Activated CD4-positive, alpha-beta memory T cell treated with anti-CD3 and anti-CD28 coated beads, Interleukin-2, amount 10 ng/mL, durations not matched to agents 7 days and 5 days (primary cell): ENCODE measurements at regions not wholly inside any gene's neighbourhood (a gene's known extent, or its start where the extent isn't known, plus 50 kb on each side); places are given as distances from the start of the nearest gene placed in this dataset.
"Not testable (repeated sequence)": the region's sequence is repeated elsewhere in the genome, so short reads cannot be mapped to it uniquely, and the experiment has no call there.

Source experiments
- CTCF ChIA-PET: fragments of 350-600 bp; sonication (Branson Sonifier 250); formaldehyde crosslinking; loops from one replicate; lab custom pipeline; 2021; ENCODE audit warnings: antibody characterized with exemption, inconsistent platforms; lab: Charles Lee
- POLR2A ChIA-PET: fragments of 350-600 bp; sonication (Branson Sonifier 250); formaldehyde crosslinking; loops from one replicate; lab custom pipeline; 2021; ENCODE audit warnings: antibody characterized with exemption; lab: Charles Lee
- DNase-seq: peaks from one replicate; pipeline ENCODE4 v3.0.0-alpha.2; 2020
- H3K27ac Mint-ChIP-seq: one replicate; pipeline ENCODE4 v1.8.0; 2021; ENCODE audit warnings: mild to moderate bottlenecking, mixed read lengths
- H3K27me3 Mint-ChIP-seq: one replicate; pipeline ENCODE4 v1.8.0; 2021; ENCODE audit warnings: mixed read lengths
- H3K36me3 Mint-ChIP-seq: one replicate; pipeline ENCODE4 v1.8.0; 2021; ENCODE audit warnings: low read depth, mixed read lengths
- H3K4me1 Mint-ChIP-seq: one replicate; pipeline ENCODE4 v1.8.0; 2021; ENCODE audit warnings: mixed read lengths
- H3K4me3 Mint-ChIP-seq: one replicate; pipeline ENCODE4 v1.8.0; 2021; ENCODE audit warnings: mild to moderate bottlenecking, mixed read lengths
- H3K9me3 Mint-ChIP-seq: one replicate; pipeline ENCODE4 v1.8.0; 2021; ENCODE audit warnings: mixed read lengths

DNA sequence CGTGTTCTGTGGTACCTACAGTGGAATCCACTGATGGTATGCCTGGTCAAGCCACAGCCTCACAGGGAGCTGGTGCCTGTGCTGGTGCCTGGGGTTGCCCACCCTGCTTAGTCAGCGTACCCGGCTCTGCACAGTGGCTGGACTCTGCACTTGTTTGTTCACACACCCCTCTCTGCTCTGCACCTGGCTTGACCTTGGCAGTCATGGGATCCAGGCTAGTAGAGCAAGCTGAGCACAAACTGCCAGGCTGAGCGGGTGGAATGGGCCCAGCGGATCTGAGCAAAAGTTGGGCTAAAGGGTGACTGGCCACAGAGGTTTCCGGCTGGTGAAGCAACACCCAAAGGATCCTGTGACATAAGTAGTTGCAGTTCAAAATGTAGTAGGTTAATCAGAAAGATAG is 163.5 kb downstream of the CDH19 start:
- no peak overlapping the region for H3K4me3 Mint-ChIP-seq
- ChIA-PET POLR2A (no interaction called here), CTCF (no interaction called here)
- H3K4me1 Mint-ChIP-seq: no peaks in the 10 kb centered on the region
- no peak overlapping the region for H3K27ac Mint-ChIP-seq
- no peak for DNase-seq
- peaks cover 4% of the 10 kb centered on the region for H3K9me3 Mint-ChIP-seq
- no peaks in the 10 kb centered on the region for H3K36me3 Mint-ChIP-seq
- no peaks in the 10 kb centered on the region for H3K27me3 Mint-ChIP-seq

DNA sequence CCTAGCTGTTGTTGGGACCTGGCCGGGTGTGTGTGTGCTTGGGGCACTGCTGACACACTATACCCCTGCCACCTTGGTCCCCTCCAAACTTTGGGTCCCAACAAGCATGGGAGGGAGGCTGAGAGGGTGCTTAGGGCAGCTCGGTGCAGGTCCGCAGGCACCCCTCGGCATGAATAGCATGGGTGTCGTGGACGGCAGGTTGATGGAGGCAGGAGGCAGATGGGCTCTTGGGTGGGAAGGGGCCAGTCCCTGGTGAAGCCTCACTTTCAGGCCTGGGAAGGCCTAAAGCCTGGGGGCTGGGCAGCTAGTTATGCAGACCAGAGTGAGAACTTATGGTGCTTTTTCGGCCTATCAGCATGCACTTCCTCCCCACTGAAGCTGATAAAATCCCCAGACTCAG is 164.2 kb downstream of the CDH19 start:
- H3K4me1 Mint-ChIP-seq: no peaks in the 10 kb centered on the region
- no peak overlapping the region for H3K27ac Mint-ChIP-seq
- no peak overlapping the region for H3K4me3 Mint-ChIP-seq
- H3K9me3 Mint-ChIP-seq: peaks cover 7% of the 10 kb centered on the region
- no peaks in the 10 kb centered on the region for H3K27me3 Mint-ChIP-seq
- POLR2A ChIA-PET: no interaction called here
- CTCF ChIA-PET: no interaction called here
- H3K36me3 Mint-ChIP-seq: no peaks in the 10 kb centered on the region
- no peak for DNase-seq

DNA sequence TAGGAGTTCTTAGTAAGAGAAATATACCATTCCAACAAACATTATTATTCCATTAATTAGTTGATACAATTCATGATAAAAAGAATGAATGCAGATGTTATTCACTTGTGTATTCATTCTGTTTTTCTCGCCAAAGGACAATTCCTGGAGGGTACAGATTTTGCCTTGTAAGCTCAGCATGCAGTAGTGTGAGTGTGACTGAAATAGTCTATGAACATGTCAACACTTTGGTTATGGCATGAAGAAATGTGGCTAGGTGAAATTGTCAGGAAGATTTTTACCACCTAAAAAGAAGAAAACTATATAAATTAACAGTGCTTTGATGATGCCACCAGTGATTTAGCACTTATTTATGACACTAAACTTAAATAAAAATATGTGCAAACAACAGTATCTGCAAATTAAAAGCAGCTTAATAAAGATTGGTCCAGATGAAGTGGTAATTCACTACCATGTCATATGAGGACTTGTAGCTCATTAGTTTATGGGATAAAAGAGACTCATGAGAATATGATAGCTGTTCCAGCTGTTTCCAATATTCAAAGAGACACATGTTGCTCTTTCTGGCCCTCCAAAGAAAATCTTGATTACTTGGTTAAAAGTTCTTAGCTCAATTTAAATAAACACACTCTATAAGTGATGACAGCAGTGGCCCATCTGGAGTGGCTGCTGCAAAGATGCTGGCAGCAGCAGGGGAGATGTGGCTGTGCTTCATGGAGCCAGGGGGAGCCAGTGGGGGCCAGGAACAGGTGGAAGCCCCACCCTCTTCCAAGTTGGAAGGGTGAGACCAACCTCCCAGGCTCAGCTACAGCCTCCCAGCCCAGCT is 165.0 kb downstream of the CDH19 start:
- H3K9me3 Mint-ChIP-seq: peaks cover 7% of the 10 kb centered on the region
- ChIA-PET POLR2A (no interaction called here), CTCF (interaction anchor here (0.6 kb wide), 1 partner anchor 232 kb away, joined by 3 read pairs; no protein-coding TSS in a partner anchor)
- no peaks in the 10 kb centered on the region for H3K36me3 Mint-ChIP-seq
- no peaks in the 10 kb centered on the region for H3K4me1 Mint-ChIP-seq
- no peak overlapping the region for H3K27ac Mint-ChIP-seq
- no peaks in the 10 kb centered on the region for H3K27me3 Mint-ChIP-seq
- no peak overlapping the region for H3K4me3 Mint-ChIP-seq
- no peak for DNase-seq

DNA sequence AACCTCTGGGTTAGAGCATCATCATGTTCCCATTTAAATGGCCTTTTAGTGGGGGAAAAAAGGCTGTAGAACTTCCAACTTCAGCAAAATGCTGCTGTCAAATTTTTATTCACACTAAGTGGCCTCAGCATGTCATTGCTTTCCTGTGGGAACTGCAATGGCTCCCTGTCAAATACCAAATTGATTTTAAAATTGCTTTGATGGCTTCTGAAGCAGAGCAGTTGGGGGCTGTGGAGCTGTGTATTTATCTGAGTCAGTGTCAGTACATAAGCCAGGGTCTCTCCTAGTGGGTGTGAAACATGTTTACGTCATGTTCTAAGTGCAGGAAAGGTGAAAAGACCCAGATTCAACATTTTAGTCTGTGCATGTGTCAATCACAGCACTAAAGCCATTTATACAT is 171.3 kb downstream of the CDH19 start:
- CTCF ChIA-PET: no interaction called here
- no peaks in the 10 kb centered on the region for H3K4me1 Mint-ChIP-seq
- DNase-seq: no peak
- H3K27me3 Mint-ChIP-seq: no peaks in the 10 kb centered on the region
- no peak overlapping the region for H3K27ac Mint-ChIP-seq
- H3K36me3 Mint-ChIP-seq: no peaks in the 10 kb centered on the region
- no peak overlapping the region for H3K4me3 Mint-ChIP-seq
- peaks cover 5% of the 10 kb centered on the region for H3K9me3 Mint-ChIP-seq
- POLR2A ChIA-PET: no interaction called here

DNA sequence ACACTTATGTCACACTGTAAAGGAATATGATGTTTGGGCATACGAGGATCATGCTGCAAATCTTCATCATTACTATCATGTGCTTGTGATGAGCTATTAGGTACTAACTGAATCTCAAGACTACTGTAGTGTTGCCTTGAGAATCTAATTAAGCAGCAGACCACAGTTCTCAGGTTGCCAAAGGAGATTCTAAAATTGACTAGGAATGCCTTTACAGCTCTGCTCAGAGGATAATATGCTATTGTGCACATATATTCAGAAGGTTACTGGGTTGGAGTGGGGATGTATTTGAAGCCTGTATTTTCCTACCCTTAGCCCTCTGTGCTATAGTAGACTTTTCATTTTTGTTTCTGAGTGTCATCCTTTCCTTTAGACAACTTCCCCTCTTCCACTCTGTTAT is 175.1 kb downstream of the CDH19 start:
- Mint-ChIP-seq H3K27ac (no peak overlapping the region), H3K36me3 (no peaks in the 10 kb centered on the region), H3K4me3 (no peak overlapping the region), H3K27me3 (no peaks in the 10 kb centered on the region), H3K9me3 (no peaks in the 10 kb centered on the region), H3K4me1 (no peaks in the 10 kb centered on the region)
- ChIA-PET POLR2A (no interaction called here), CTCF (no interaction called here)
- DNase-seq: no peak

DNA sequence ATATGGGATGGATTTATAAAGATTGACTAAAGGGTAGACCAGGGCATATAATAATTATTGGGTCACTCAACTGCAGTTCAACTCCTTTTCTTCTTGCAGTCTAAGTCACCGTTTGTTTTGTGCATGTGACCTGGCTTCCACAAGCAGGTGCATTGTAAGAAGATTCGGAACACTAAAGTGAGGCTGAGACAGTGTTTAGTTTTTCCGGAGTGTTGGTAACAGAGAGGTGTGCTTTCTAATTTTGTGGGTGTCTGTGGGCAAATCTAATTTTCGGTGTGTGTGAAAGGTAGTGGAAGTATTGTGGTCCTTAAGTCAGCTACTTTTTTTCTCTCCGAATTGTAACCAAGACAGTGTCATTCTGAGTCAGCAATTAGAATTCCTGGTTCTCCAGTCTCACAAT is 184.5 kb downstream of the CDH19 start:
- CTCF ChIA-PET: no interaction called here
- Mint-ChIP-seq H3K36me3 (no peaks in the 10 kb centered on the region), H3K9me3 (peaks cover 7% of the 10 kb centered on the region), H3K4me1 (no peaks in the 10 kb centered on the region), H3K4me3 (no peak overlapping the region), H3K27ac (no peak overlapping the region), H3K27me3 (no peaks in the 10 kb centered on the region)
- no peak for DNase-seq
- POLR2A ChIA-PET: no interaction called here

DNA sequence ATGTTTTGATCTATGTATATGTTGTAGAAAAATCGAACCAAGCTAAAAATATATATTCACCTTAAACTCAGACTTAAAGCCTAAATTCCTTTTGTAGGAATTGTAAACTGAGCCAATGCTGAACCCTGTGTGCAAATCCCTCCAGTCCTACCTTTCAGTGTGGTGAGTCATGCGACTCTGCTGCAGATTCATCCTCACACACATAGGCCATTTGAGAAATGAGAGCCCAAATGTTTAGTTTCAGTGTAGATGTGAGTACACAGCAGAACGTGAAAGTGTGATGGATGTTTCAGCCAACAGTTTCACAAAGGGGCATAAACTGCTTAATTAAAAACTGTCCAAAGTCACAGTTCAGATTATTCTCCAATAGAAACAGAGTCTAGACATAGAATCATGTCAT is 193.2 kb downstream of the CDH19 start:
- Mint-ChIP-seq H3K36me3 (no peaks in the 10 kb centered on the region), H3K9me3 (peaks cover 11% of the 10 kb centered on the region), H3K4me1 (no peaks in the 10 kb centered on the region), H3K27me3 (no peaks in the 10 kb centered on the region), H3K27ac (no peak overlapping the region), H3K4me3 (no peak overlapping the region)
- ChIA-PET CTCF (no interaction called here), POLR2A (no interaction called here)
- DNase-seq: no peak

DNA sequence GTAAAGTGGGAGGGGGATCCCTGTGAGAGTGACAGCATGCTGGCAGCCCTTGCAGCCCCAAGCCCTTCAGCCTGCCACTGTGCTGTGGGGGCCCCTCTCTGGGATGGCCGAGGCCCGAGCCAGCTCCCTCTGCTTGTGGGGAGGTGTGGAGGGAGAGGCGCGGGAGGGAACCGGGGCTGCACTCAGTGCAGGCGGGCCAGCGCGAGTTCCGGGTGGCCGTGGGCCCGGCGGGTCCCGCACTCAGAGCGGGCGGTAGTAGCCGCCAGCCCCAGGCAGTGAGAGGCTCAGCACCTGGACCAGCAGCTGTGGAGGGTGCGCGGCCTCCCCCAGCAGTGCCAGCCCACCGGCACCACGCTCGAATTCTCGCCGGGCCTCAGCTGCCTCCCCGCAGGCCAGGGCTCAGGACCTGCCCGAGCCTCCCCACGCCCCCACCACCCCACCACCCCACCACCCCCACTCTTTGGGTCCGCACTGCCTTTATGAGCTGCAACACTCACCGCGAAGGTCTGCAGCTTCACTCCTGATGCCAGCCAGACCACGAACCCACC is 208.1 kb downstream of the CDH19 start:
- Mint-ChIP-seq H3K9me3 (peaks cover 26% of the 10 kb centered on the region), H3K27ac (no peak overlapping the region), H3K27me3 (no peaks in the 10 kb centered on the region), H3K36me3 (no peaks in the 10 kb centered on the region), H3K4me3 (no peak overlapping the region), H3K4me1 (no peaks in the 10 kb centered on the region)
- POLR2A ChIA-PET: no interaction called here
- DNase-seq: no peak
- CTCF ChIA-PET: no interaction called here

DNA sequence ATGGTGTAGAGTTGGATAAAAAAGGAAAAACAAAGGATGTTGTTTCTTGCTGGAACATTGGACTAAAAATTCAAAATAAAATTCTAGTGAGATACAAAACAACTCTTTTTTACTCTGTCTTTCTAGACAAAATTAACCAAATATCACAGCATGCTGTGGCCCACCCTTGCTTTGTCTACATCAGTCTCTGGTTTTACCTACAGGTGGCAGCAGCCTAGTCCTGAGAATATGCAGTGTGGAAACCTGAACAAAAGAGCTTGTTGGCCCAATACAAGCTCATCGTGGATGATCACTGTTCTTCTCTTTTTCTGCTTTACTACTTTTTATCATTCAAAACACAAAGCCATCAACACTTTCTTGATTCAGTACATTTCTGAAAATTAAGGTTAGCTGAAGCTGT is 210.4 kb downstream of the CDH19 start:
- POLR2A ChIA-PET: no interaction called here
- Mint-ChIP-seq H3K36me3 (no peaks in the 10 kb centered on the region), H3K27ac (no peak overlapping the region), H3K4me3 (no peak overlapping the region), H3K4me1 (no peaks in the 10 kb centered on the region), H3K9me3 (peaks cover 30% of the 10 kb centered on the region), H3K27me3 (no peaks in the 10 kb centered on the region)
- CTCF ChIA-PET: no interaction called here
- no peak for DNase-seq

DNA sequence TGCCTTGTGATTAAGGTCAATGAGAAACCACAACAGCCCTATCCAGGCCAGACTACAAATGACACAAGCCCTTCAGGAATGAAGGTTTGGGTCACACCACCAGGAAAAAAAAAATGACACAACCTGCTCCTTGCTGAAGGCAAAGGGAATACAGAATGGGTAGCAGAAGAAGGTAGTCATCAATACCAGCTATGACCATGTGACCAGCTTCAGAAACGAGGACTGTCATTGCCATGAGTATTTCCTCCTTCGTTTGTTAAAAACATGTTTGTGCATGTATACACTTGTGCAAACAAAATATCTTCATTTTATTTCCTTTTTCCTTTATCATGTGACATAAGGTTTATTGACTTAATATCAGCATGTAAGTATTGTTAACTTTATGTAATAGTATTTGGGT is 226.6 kb downstream of the CDH19 start:
- no peak for DNase-seq
- Mint-ChIP-seq H3K4me3 (no peak overlapping the region), H3K4me1 (no peaks in the 10 kb centered on the region), H3K27me3 (no peaks in the 10 kb centered on the region), H3K36me3 (no peaks in the 10 kb centered on the region), H3K9me3 (peaks cover 12% of the 10 kb centered on the region), H3K27ac (no peak overlapping the region)
- POLR2A ChIA-PET: no interaction called here
- CTCF ChIA-PET: no interaction called here

DNA sequence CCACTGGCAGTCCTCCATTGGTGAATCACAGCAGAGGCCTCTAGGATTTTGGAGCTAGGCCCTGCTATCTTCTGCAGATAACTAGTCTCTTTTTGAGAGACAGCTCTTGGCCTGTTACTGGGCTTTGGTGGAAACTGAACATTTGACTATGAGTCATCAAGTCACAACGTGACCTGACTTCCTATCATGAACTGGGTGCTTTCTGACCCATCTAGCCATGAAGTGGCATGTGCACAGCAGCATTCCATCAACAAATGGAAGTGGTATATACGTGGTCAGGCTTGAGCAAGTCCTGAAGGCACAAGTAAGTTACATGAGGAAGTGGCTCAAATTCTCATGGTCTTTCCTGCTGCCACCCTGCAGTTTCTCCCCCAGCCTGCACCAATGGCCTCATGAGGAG is 228.5 kb downstream of the CDH19 start:
- H3K4me1 Mint-ChIP-seq, H3K27ac Mint-ChIP-seq, CTCF ChIA-PET, H3K27me3 Mint-ChIP-seq, H3K36me3 Mint-ChIP-seq, POLR2A ChIA-PET, H3K4me3 Mint-ChIP-seq, DNase-seq: not testable (repeated sequence)
- H3K9me3 Mint-ChIP-seq: peaks cover 12% of the 10 kb centered on the region

DNA sequence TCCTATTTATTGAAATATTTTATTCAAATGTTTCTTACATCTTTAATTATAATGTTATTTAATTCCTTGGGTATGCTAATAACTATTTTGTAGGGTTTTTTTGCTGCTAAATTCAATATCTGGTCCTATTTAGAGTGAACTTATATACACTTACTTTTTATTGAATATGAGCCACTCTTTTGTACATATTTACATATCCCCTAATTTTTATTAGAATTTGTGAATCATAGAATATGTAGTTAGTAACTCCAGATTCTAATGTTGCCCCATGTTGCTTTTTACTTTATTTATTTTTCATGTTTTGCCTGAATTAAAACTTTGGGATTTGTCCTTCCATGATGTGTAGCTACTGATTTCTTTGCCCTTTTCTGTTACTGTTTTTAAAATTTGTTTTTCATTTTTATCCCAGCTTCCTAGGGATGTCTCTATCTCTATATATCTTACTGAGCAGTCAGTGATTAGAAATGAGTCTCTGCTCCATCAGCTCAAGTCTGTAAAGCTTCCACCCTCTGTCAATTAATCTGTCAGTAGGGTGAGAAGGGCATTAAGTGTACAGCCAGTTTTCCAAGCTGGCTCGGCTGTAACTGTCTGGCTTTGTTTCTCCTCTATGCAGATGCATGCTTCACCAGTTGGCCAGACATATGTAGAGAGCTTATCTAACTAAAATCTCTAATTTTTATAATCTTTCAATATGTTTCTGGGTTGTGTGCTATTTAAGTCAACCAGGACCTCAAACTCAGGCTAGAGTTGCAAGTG is 256.9 kb downstream of the CDH19 start:
- Mint-ChIP-seq H3K4me1 (no peaks in the 10 kb centered on the region), H3K27me3 (no peaks in the 10 kb centered on the region), H3K9me3 (no peaks in the 10 kb centered on the region), H3K4me3 (no peak overlapping the region), H3K27ac (no peak overlapping the region), H3K36me3 (no peaks in the 10 kb centered on the region)
- no peak for DNase-seq
- ChIA-PET CTCF (no interaction called here), POLR2A (no interaction called here)

DNA sequence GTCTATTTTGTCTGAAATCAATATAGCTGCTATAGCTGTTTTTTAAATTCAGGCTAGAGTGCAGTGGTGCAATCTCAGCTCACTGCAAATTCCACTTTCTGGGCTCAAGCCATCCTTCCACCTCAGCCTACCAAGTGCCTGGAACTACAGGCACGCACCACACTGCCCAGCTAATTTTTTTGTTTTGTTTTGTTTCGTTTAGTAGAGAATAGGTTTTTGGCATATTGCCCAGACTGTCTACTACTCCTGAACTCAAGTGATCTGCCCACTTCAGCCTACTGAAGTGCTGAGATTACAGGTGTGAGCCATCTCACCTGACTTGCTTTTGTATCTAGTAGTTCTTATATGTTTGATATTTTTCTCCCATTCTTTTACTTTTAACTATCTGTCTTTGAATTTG is 259.7 kb downstream of the CDH19 start:
- H3K36me3 Mint-ChIP-seq: no peaks in the 10 kb centered on the region
- no peaks in the 10 kb centered on the region for H3K27me3 Mint-ChIP-seq
- CTCF ChIA-PET: no interaction called here
- peaks cover 3% of the 10 kb centered on the region for H3K9me3 Mint-ChIP-seq
- no peak overlapping the region for H3K4me3 Mint-ChIP-seq
- H3K4me1 Mint-ChIP-seq: no peaks in the 10 kb centered on the region
- POLR2A ChIA-PET: no interaction called here
- no peak overlapping the region for H3K27ac Mint-ChIP-seq
- DNase-seq: no peak
